OCI-LY1 (cell line): ENCODE measurements at regions not wholly inside any gene's neighbourhood (a gene's known extent, or its start where the extent isn't known, plus 50 kb on each side); places are given as distances from the start of the nearest gene placed in this dataset.

Source experiments
- EZH2 ChIP-seq: fragments of 200-600 bp; sonication (generic), shearing (Covaris generic); IDR thresholded peaks from 2 replicates; pipeline ENCODE4 v1.8.0; 2017; ENCODE audit warnings: borderline replicate concordance, mixed run types, mild to moderate bottlenecking, antibody characterized with exemption, low read length, moderate library complexity, mixed read lengths
- TF ChIP-seq, protein P1 (sequence below): fragments of 200-600 bp; sonication (generic), shearing (Covaris generic); IDR thresholded peaks from 2 replicates; pipeline ENCODE4 v1.5.1; 2017; ENCODE audit warnings: mild to moderate bottlenecking, antibody characterized with exemption, low read length, moderate library complexity, mixed read lengths

DNA sequence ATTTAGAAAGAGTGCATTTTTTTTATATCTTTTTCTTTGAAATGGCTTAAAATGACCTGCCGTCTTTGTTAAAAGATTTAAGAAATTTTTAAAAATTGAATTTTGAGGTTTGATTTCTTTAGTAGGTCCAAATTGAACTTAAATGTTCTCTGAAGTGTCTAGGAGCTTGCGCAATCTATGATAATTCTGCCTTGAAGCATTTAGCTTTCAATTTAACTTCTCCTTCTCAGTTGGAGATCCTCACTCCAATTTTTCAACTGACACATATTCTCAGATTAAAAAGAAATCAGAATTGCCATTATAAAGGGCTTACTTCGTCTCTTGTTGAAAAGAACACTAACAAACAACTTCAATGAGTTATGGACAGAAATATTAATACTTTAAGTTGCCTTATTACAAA, 273.5 kb downstream of the TMA16 start:
- TF ChIP-seq EZH2, result no peak
- TF ChIP-seq, protein P1, sequence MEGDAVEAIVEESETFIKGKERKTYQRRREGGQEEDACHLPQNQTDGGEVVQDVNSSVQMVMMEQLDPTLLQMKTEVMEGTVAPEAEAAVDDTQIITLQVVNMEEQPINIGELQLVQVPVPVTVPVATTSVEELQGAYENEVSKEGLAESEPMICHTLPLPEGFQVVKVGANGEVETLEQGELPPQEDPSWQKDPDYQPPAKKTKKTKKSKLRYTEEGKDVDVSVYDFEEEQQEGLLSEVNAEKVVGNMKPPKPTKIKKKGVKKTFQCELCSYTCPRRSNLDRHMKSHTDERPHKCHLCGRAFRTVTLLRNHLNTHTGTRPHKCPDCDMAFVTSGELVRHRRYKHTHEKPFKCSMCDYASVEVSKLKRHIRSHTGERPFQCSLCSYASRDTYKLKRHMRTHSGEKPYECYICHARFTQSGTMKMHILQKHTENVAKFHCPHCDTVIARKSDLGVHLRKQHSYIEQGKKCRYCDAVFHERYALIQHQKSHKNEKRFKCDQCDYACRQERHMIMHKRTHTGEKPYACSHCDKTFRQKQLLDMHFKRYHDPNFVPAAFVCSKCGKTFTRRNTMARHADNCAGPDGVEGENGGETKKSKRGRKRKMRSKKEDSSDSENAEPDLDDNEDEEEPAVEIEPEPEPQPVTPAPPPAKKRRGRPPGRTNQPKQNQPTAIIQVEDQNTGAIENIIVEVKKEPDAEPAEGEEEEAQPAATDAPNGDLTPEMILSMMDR, result no peak
